Naive B cell (primary cell): ENCODE measurements at regions not wholly inside any gene's neighbourhood (a gene's known extent, or its start where the extent isn't known, plus 50 kb on each side); places are given as distances from the start of the nearest gene placed in this dataset.

Experiments used
- ATAC-seq, 2 donors: fragments of 150-1000 bp; cut with Tn5 transposase; 2 replicates each; pipeline ENCODE4 v1.10.0; 2021; ENCODE audit warnings: low read depth in 2 of 2, mild to moderate bottlenecking in 2 of 2, moderate library complexity in 2 of 2
- DNase-seq: peaks from one replicate; pipeline ENCODE4 v3.0.0; 2022
- H3K27ac Mint-ChIP-seq, 6 donors: one replicate each; pipeline ENCODE4 v1.8.0; 2020 to 2022; ENCODE audit warnings: mild to moderate bottlenecking in 6 of 6, mixed read lengths in 6 of 6, moderate library complexity in 5 of 6, inconsistent platforms in 2 of 6
- H3K27me3 Mint-ChIP-seq, 3 donors: one replicate each; pipeline ENCODE4 v1.8.0; 2021 to 2022; ENCODE audit warnings: mixed read lengths in 3 of 3, mild to moderate bottlenecking in 1 of 3
- H3K36me3 Mint-ChIP-seq, 2 donors: one replicate each; pipeline ENCODE4 v1.8.0; 2020 to 2022; ENCODE audit warnings: mixed read lengths in 2 of 2, inconsistent platforms in 1 of 2, mild to moderate bottlenecking in 1 of 2
- H3K4me1 Mint-ChIP-seq, 3 donors: one replicate each; pipeline ENCODE4 v1.8.0; 2020 to 2022; ENCODE audit warnings: mixed read lengths in 3 of 3, inconsistent platforms in 1 of 3, mild to moderate bottlenecking in 1 of 3, moderate library complexity in 1 of 3
- H3K4me3 Mint-ChIP-seq, 8 donors: one replicate each; pipeline ENCODE4 v1.8.0; 2020 to 2022; ENCODE audit warnings: mild to moderate bottlenecking in 8 of 8, mixed read lengths in 8 of 8, moderate library complexity in 8 of 8, inconsistent platforms in 2 of 8
- H3K9me3 Mint-ChIP-seq, 7 donors: one replicate each; pipeline ENCODE4 v1.8.0; 2020 to 2022; ENCODE audit warnings: mixed read lengths in 7 of 7, mild to moderate bottlenecking in 5 of 7, inconsistent platforms in 2 of 7, moderate library complexity in 1 of 7

- H3K4me1 Mint-ChIP-seq: no peaks in the 10 kb centered on the region
- H3K4me3 Mint-ChIP-seq: no peak overlapping the region
- no peaks in the 10 kb centered on the region for H3K27me3 Mint-ChIP-seq
- ATAC-seq (no peak), DNase-seq (no peak)
- peaks cover 0 to 15% (median 4%) of the 10 kb centered on the region in 7 donors for H3K9me3 Mint-ChIP-seq
- no peak overlapping the region for H3K27ac Mint-ChIP-seq
- no peaks in the 10 kb centered on the region for H3K36me3 Mint-ChIP-seq
These were observed 231.8 kb upstream of the AGA start for GRCh38 chr4:177673985-177674489.

- Mint-ChIP-seq H3K27ac (no peak overlapping the region), H3K27me3 (no peaks in the 10 kb centered on the region), H3K36me3 (no peaks in the 10 kb centered on the region), H3K4me3 (no peak overlapping the region), H3K4me1 (no peaks in the 10 kb centered on the region), H3K9me3 (peaks cover 0 to 5% (median 2%) of the 10 kb centered on the region in 7 donors)
- DNase-seq (no peak), ATAC-seq (no peak)
These were observed 238.1 kb upstream of the AGA start for GRCh38 chr4:177680308-177680707.

GRCh38 chr4:177681902-177682301 is 239.7 kb upstream of the AGA start:
- Mint-ChIP-seq H3K4me3 (no peak overlapping the region), H3K27ac (no peak overlapping the region), H3K4me1 (no peaks in the 10 kb centered on the region), H3K9me3 (peaks cover 0 to 5% (median 0%) of the 10 kb centered on the region in 7 donors), H3K36me3 (no peaks in the 10 kb centered on the region), H3K27me3 (no peaks in the 10 kb centered on the region)
- no peak for DNase-seq
- ATAC-seq: no peak

- Mint-ChIP-seq H3K4me3 (no peak overlapping the region), H3K27ac (no peak overlapping the region), H3K4me1 (no peaks in the 10 kb centered on the region), H3K36me3 (no peaks in the 10 kb centered on the region), H3K27me3 (no peaks in the 10 kb centered on the region), H3K9me3 (peaks cover 0 to 2% (median 0%) of the 10 kb centered on the region in 7 donors)
- DNase-seq: no peak
- no peak for ATAC-seq
These were observed 244.9 kb upstream of the AGA start for GRCh38 chr4:177687117-177687516.

GRCh38 chr4:177692907-177693306 is 250.7 kb upstream of the AGA start:
- DNase-seq (no peak), ATAC-seq (no peak)
- no peaks in the 10 kb centered on the region for H3K4me1 Mint-ChIP-seq
- no peaks in the 10 kb centered on the region for H3K27me3 Mint-ChIP-seq
- H3K4me3 Mint-ChIP-seq: no peak overlapping the region
- H3K9me3 Mint-ChIP-seq: peaks cover 0 to 1% (median 0%) of the 10 kb centered on the region in 7 donors
- no peaks in the 10 kb centered on the region for H3K36me3 Mint-ChIP-seq
- no peak overlapping the region for H3K27ac Mint-ChIP-seq

GRCh38 chr4:177696438-177696966 is 254.3 kb upstream of the AGA start:
- no peaks in the 10 kb centered on the region for H3K4me1 Mint-ChIP-seq
- peaks cover 0 to 5% (median 2%) of the 10 kb centered on the region in 7 donors for H3K9me3 Mint-ChIP-seq
- H3K27ac Mint-ChIP-seq: no peak overlapping the region
- H3K27me3 Mint-ChIP-seq: no peaks in the 10 kb centered on the region
- DNase-seq (no peak), ATAC-seq (no peak)
- no peak overlapping the region for H3K4me3 Mint-ChIP-seq
- no peaks in the 10 kb centered on the region for H3K36me3 Mint-ChIP-seq

- Mint-ChIP-seq H3K36me3 (no peaks in the 10 kb centered on the region), H3K4me3 (no peak overlapping the region), H3K27me3 (no peaks in the 10 kb centered on the region), H3K27ac (no peak overlapping the region), H3K9me3 (peaks cover 0 to 10% (median 6%) of the 10 kb centered on the region in 7 donors), H3K4me1 (no peaks in the 10 kb centered on the region)
- no peak for DNase-seq
- ATAC-seq: no peak
These were observed 257.4 kb upstream of the AGA start for GRCh38 chr4:177699365-177700213.

GRCh38 chr4:177706916-177707315 is 264.7 kb upstream of the AGA start:
- Mint-ChIP-seq H3K27ac (no peak overlapping the region), H3K27me3 (no peaks in the 10 kb centered on the region), H3K4me3 (no peak overlapping the region), H3K36me3 (no peaks in the 10 kb centered on the region), H3K4me1 (no peaks in the 10 kb centered on the region), H3K9me3 (peaks cover 0 to 8% (median 3%) of the 10 kb centered on the region in 7 donors)
- DNase-seq (no peak), ATAC-seq (no peak)

GRCh38 chr4:177713454-177713853 is 271.2 kb upstream of the AGA start:
- peaks cover 0 to 4% (median 3%) of the 10 kb centered on the region in 7 donors for H3K9me3 Mint-ChIP-seq
- H3K36me3 Mint-ChIP-seq: no peaks in the 10 kb centered on the region
- no peak overlapping the region for H3K27ac Mint-ChIP-seq
- ATAC-seq (no peak), DNase-seq (no peak)
- H3K4me1 Mint-ChIP-seq: no peaks in the 10 kb centered on the region
- H3K27me3 Mint-ChIP-seq: no peaks in the 10 kb centered on the region
- no peak overlapping the region for H3K4me3 Mint-ChIP-seq

GRCh38 chr4:177717407-177717806 is 275.2 kb upstream of the AGA start:
- H3K4me1 Mint-ChIP-seq: no peaks in the 10 kb centered on the region
- H3K27ac Mint-ChIP-seq: no peak overlapping the region
- no peak overlapping the region for H3K4me3 Mint-ChIP-seq
- ATAC-seq (no peak), DNase-seq (no peak)
- peaks cover 0 to 5% (median 2%) of the 10 kb centered on the region in 7 donors for H3K9me3 Mint-ChIP-seq
- H3K36me3 Mint-ChIP-seq: no peaks in the 10 kb centered on the region
- H3K27me3 Mint-ChIP-seq: no peaks in the 10 kb centered on the region

GRCh38 chr4:177718514-177718913 is 276.3 kb upstream of the AGA start:
- no peak overlapping the region for H3K4me3 Mint-ChIP-seq
- DNase-seq (no peak), ATAC-seq (no peak)
- no peaks in the 10 kb centered on the region for H3K36me3 Mint-ChIP-seq
- no peaks in the 10 kb centered on the region for H3K27me3 Mint-ChIP-seq
- no peaks in the 10 kb centered on the region for H3K4me1 Mint-ChIP-seq
- peaks cover 0 to 5% (median 2%) of the 10 kb centered on the region in 7 donors for H3K9me3 Mint-ChIP-seq
- H3K27ac Mint-ChIP-seq: no peak overlapping the region

GRCh38 chr4:177726111-177726510 is 283.9 kb upstream of the AGA start:
- Mint-ChIP-seq H3K9me3 (peaks cover 0 to 9% (median 2%) of the 10 kb centered on the region in 7 donors), H3K4me3 (no peak overlapping the region), H3K27me3 (no peaks in the 10 kb centered on the region), H3K4me1 (peaks cover 0 to 5% (median 0%) of the 10 kb centered on the region in 3 donors), H3K36me3 (no peaks in the 10 kb centered on the region), H3K27ac (no peak overlapping the region)
- ATAC-seq (no peak), DNase-seq (no peak)

- Mint-ChIP-seq H3K27me3 (no peaks in the 10 kb centered on the region), H3K36me3 (no peaks in the 10 kb centered on the region), H3K9me3 (peaks cover 2 to 14% (median 4%) of the 10 kb centered on the region in 7 donors), H3K4me3 (no peak overlapping the region), H3K4me1 (peaks cover 0 to 5% (median 0%) of the 10 kb centered on the region in 3 donors), H3K27ac (no peak overlapping the region)
- no peak for ATAC-seq
- no peak for DNase-seq
These were observed 286.3 kb upstream of the AGA start for GRCh38 chr4:177728361-177729152.
